ENCODE measurements at regions not wholly inside any gene's neighbourhood (a gene's known extent, or its start where the extent isn't known, plus 50 kb on each side); places are given as distances from the start of the nearest gene placed in this dataset.

DNA sequence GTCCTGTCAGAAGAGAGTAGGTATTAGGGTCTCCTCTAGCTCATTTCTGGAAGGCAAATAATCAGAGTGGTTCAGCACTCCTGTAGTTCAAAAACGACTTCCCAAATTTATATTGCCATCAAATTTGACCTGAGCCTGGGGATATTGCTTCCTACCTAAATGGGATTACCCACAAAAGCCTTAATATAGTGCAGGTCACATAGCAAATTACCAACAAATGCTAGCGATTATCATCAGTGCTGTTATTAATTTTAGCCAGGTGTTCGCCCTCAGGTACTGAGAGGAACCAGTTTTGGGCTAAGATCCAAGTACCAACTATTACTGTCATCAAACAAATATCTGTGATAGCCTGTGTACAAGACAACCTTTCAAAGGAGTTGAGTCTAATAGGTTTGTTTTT lies 661.8 kb upstream of the PTBP2 start:
- TF ChIP-seq, protein P1, sequence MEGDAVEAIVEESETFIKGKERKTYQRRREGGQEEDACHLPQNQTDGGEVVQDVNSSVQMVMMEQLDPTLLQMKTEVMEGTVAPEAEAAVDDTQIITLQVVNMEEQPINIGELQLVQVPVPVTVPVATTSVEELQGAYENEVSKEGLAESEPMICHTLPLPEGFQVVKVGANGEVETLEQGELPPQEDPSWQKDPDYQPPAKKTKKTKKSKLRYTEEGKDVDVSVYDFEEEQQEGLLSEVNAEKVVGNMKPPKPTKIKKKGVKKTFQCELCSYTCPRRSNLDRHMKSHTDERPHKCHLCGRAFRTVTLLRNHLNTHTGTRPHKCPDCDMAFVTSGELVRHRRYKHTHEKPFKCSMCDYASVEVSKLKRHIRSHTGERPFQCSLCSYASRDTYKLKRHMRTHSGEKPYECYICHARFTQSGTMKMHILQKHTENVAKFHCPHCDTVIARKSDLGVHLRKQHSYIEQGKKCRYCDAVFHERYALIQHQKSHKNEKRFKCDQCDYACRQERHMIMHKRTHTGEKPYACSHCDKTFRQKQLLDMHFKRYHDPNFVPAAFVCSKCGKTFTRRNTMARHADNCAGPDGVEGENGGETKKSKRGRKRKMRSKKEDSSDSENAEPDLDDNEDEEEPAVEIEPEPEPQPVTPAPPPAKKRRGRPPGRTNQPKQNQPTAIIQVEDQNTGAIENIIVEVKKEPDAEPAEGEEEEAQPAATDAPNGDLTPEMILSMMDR (conservative IDR thresholded peaks at IDR 0.05): no peak
- TF ChIP-seq EZH2 (IDR thresholded peaks at IDR 0.05; ENCODE audit: low read depth): no peak

All from PC-9 (cell line).